Retinal pigment epithelial cell (primary cell): ENCODE measurements at regions not wholly inside any gene's neighbourhood (a gene's known extent, or its start where the extent isn't known, plus 50 kb on each side); places are given as distances from the start of the nearest gene placed in this dataset.
A peak's percentile ranks its signal among the peaks of the same experiment; 100 is the strongest.

Experiments
- DNase-seq: peaks from one replicate; pipeline ENCODE4 v3.0.0-alpha.2; 2010; ENCODE audit warnings: low read depth
- H3K4me3 ChIP-seq: 2 replicates; pipeline ENCODE4 v1.5.1; 2011; ENCODE audit warnings: mild to moderate bottlenecking, low read length, control low read depth, moderate library complexity
- TF ChIP-seq, protein P1 (sequence below): conservative IDR thresholded peaks from 2 replicates; pipeline ENCODE4 v1.5.1; 2011; ENCODE audit warnings: low read depth, low read length, control low read depth, inconsistent platforms

DNA sequence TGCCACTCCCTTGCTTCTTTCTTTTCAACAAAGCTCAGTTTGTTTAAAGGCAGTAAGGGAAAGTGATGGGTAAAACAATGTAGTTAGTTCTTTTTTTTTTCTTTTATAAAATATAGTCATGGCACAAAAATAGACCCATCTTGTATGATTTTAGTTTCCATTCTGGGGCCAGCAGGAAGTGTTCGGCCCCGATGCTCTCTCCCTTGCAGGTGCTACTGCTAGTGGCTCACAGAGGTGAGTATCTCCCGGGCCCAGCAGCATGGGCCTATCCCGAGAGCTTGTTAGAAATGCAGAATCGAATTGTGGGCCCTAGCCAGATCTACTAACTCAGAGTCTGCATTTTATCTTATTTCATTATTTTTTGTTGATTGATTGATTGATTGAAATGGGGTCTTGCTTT is 78.7 kb downstream of the SYNE3 start:
- DNase-seq, result no peak
- TF ChIP-seq, protein P1, sequence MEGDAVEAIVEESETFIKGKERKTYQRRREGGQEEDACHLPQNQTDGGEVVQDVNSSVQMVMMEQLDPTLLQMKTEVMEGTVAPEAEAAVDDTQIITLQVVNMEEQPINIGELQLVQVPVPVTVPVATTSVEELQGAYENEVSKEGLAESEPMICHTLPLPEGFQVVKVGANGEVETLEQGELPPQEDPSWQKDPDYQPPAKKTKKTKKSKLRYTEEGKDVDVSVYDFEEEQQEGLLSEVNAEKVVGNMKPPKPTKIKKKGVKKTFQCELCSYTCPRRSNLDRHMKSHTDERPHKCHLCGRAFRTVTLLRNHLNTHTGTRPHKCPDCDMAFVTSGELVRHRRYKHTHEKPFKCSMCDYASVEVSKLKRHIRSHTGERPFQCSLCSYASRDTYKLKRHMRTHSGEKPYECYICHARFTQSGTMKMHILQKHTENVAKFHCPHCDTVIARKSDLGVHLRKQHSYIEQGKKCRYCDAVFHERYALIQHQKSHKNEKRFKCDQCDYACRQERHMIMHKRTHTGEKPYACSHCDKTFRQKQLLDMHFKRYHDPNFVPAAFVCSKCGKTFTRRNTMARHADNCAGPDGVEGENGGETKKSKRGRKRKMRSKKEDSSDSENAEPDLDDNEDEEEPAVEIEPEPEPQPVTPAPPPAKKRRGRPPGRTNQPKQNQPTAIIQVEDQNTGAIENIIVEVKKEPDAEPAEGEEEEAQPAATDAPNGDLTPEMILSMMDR, result no peak
- no peak overlapping the region for H3K4me3 ChIP-seq

- no peak overlapping the region for H3K4me3 ChIP-seq
- no peak for DNase-seq
- TF ChIP-seq, protein P1, result no peak
These were observed 80.1 kb downstream of the SYNE3 start for GRCh38 chr14:95436354-95436753.

GRCh38 chr14:95434121-95434520 is 82.3 kb downstream of the SYNE3 start:
- no peak for DNase-seq
- H3K4me3 ChIP-seq, result no peak overlapping the region
- TF ChIP-seq, protein P1, result no peak

- no peak overlapping the region for H3K4me3 ChIP-seq
- TF ChIP-seq, protein P1, result peak; percentile 19
- DNase-seq, result no peak
These were observed 83.4 kb downstream of the SYNE3 start for GRCh38 chr14:95433094-95433478.

- H3K4me3 ChIP-seq, result no peak overlapping the region
- TF ChIP-seq, protein P1, result peak; percentile 88
- DNase-seq, result no peak
These were observed 84.0 kb downstream of the SYNE3 start for GRCh38 chr14:95432144-95433093.

GRCh38 chr14:95431199-95432143 is 85.0 kb downstream of the SYNE3 start:
- no peak for DNase-seq
- TF ChIP-seq, protein P1, result peak; percentile 73
- no peak overlapping the region for H3K4me3 ChIP-seq
